Adrenal gland (tissue), 9 donors: ENCODE measurements at regions not wholly inside any gene's neighbourhood (a gene's known extent, or its start where the extent isn't known, plus 50 kb on each side); places are given as distances from the start of the nearest gene placed in this dataset.

Experiments
- DNase-seq, 7 donors: peaks; one replicate each; pipeline ENCODE4 v3.0.0-alpha.2; 2019 to 2020
- H3K27ac ChIP-seq, 5 donors: fragments of 200-600 bp; sonication (generic) in 4 of 5; 1 replicate in 3 of 5; 2 replicates in 2 of 5; pipeline versions ENCODE4 v1.5.1 to v1.8.0; 2016 to 2020; ENCODE audit warnings: mild to moderate bottlenecking in 1 of 5
- H3K27me3 ChIP-seq: fragments of 200-600 bp; 2 replicates; pipeline ENCODE4 v1.8.0; 2021
- H3K36me3 ChIP-seq, 2 donors: fragments of 200-600 bp; replicated peaks in 1 of 2; 1 replicate in 1 of 2; 2 replicates in 1 of 2; pipeline versions ENCODE4 v1.5.1 to v1.8.0; 2018 to 2022
- H3K4me1 ChIP-seq, 2 donors: fragments of 200-600 bp; replicated peaks in 1 of 2; 1 replicate in 1 of 2; 2 replicates in 1 of 2; pipeline versions ENCODE4 v1.5.1 to v1.8.0; 2018 to 2021
- H3K4me3 ChIP-seq, 4 donors: fragments of 200-600 bp; sonication (generic) in 3 of 4; one replicate each; pipeline ENCODE4 v1.5.1; 2016 to 2018
- H3K9me3 ChIP-seq, 3 donors: fragments of 200-600 bp; sonication (generic) in 1 of 3; replicated peaks in 1 of 3; 1 replicate in 2 of 3; 2 replicates in 1 of 3; pipeline versions ENCODE4 v1.5.1 to v1.8.0; 2016 to 2021
- CTCF ChIP-seq, 6 experiments: fragments of 450-650 bp in 4 of 6; fragments of 200-600 bp in 2 of 6; sonication (generic) in 1 of 6; IDR thresholded peaks; 1 replicate in 5 of 6; 2 replicates in 1 of 6; pipeline versions ENCODE4 v1.5.1 to v1.8.0; 2016 to 2021; ENCODE audit warnings: antibody characterized with exemption in 6 of 6, mild to moderate bottlenecking in 2 of 6, moderate library complexity in 1 of 6
- POLR2A ChIP-seq, 2 donors: fragments of 450-650 bp; IDR thresholded peaks; one replicate each; pipeline ENCODE4 v1.6.1; 2017; ENCODE audit warnings: antibody characterized with exemption in 2 of 2, mild to moderate bottlenecking in 2 of 2, moderate library complexity in 1 of 2
- WGBS, 4 donors: extraction: QIAGEN DNeasy Blood & Tissue Kit in 2 of 4; methylation state at CpG; one replicate each; pipeline versions ENCODE4 v1.1.5 to v1.1.7; 2013 to 2017; 5-methylcytosine and 5-hydroxymethylcytosine counted together
- intact Hi-C, 2 donors: fragments of 100-400 bp; cut with DNase I; formaldehyde crosslinking; loops; one replicate each; pipeline versions ENCODE4 v1.14.1 to v1.15.0; 2022 to 2023
- donor health status: healthy with polysubstance abuse.
- donor health status: Bipolar disorder and iron deficiency.
- donor health status: DM: yes; HTN: yes; CAD: no.
- donor health status: DM: no; HTN: no; CAD: no.
- donor health status: DM: no; HTN: no; CAD: no.

GRCh38 chr14:101060171-101060601, 156.7 kb upstream of the RTL1 start:
- 91 to 98% (median 93%) methylated on average over 6 to 19 of the region's 19 CpGs for WGBS, 4 donors
- Histone ChIP-seq H3K27me3 (no peaks in the 10 kb centered on the region), H3K4me1 (no peaks in the 10 kb centered on the region), H3K27ac (no peak overlapping the region), H3K9me3 (no peaks in the 10 kb centered on the region), H3K36me3 (peaks cover 0 to 64% of the 10 kb centered on the region in 2 donors), H3K4me3 (no peak overlapping the region)
- intact Hi-C loops: loop anchor here in 1 of 2 donors (10.0 kb wide), 1 partner anchor 175 kb away; no protein-coding TSS in a partner anchor
- no peak for TF ChIP-seq CTCF (IDR thresholded peaks at IDR 0.05)
- peak in 1 of 7 donors; percentile 48 for DNase-seq

- no peaks in the 10 kb centered on the region for H3K4me1 ChIP-seq
- H3K36me3 ChIP-seq: peaks cover 0 to 59% of the 10 kb centered on the region in 2 donors
- no peaks in the 10 kb centered on the region for H3K9me3 ChIP-seq
- WGBS, 4 donors: 85 to 94% (median 89%) methylated on average over 12 to 18 of the region's 18 CpGs
- DNase-seq: peak in 2 of 7 donors; percentile 10 to 47
- TF ChIP-seq POLR2A (IDR thresholded peaks at IDR 0.05): no peak
- TF ChIP-seq CTCF (IDR thresholded peaks at IDR 0.05): no peak
- no peak overlapping the region for H3K4me3 ChIP-seq
- no peak overlapping the region for H3K27ac ChIP-seq
- H3K27me3 ChIP-seq: no peaks in the 10 kb centered on the region
- intact Hi-C loops: loop anchor here in 1 of 2 donors (10.0 kb wide), 1 partner anchor 173 kb away; no protein-coding TSS in a partner anchor
These were observed 158.0 kb upstream of the RTL1 start for GRCh38 chr14:101061411-101062064.

GRCh38 chr14:101062065-101062450, 158.5 kb upstream of the RTL1 start:
- 79 to 86% (median 81%) methylated on average over 13 to 19 of the region's 19 CpGs for WGBS, 4 donors
- no peaks in the 10 kb centered on the region for H3K9me3 ChIP-seq
- no peak overlapping the region for H3K27ac ChIP-seq
- TF ChIP-seq CTCF (IDR thresholded peaks at IDR 0.05) (no peak), POLR2A (IDR thresholded peaks at IDR 0.05) (no peak)
- DNase-seq: peak in 3 of 7 donors; percentile 5 to 54 (median 6)
- H3K4me3 ChIP-seq: no peak overlapping the region
- no peaks in the 10 kb centered on the region for H3K27me3 ChIP-seq
- peaks cover 0 to 62% of the 10 kb centered on the region in 2 donors for H3K36me3 ChIP-seq
- H3K4me1 ChIP-seq: no peaks in the 10 kb centered on the region
- intact Hi-C loops: loop anchor here in 1 of 2 donors (10.0 kb wide), 1 partner anchor 173 kb away; no protein-coding TSS in a partner anchor

- DNase-seq: peak in 2 of 7 donors; percentile 10 to 45
- Histone ChIP-seq H3K4me3 (no peak overlapping the region), H3K9me3 (no peaks in the 10 kb centered on the region), H3K27me3 (no peaks in the 10 kb centered on the region), H3K4me1 (no peaks in the 10 kb centered on the region), H3K27ac (no peak overlapping the region), H3K36me3 (peaks cover 0 to 64% of the 10 kb centered on the region in 2 donors)
- intact Hi-C loops: loop anchor here in 1 of 2 donors (10.0 kb wide), 1 partner anchor 172 kb away; no protein-coding TSS in a partner anchor
- 66 to 81% (median 72%) methylated on average over 7 of the region's 7 CpGs for WGBS, 4 donors
- TF ChIP-seq CTCF (IDR thresholded peaks at IDR 0.05) (no peak), POLR2A (IDR thresholded peaks at IDR 0.05) (no peak)
These were observed 159.1 kb upstream of the RTL1 start for GRCh38 chr14:101062601-101063000.
